ENCODE measurements at regions not wholly inside any gene's neighbourhood (a gene's known extent, or its start where the extent isn't known, plus 50 kb on each side); places are given as distances from the start of the nearest gene placed in this dataset.
"Not testable (repeated sequence)": the region's sequence is repeated elsewhere in the genome, so short reads cannot be mapped to it uniquely, and the experiment has no call there.

GRCh38 chr21:6043430-6044275 is 4477.7 kb upstream of the TPTE start:
- TF ChIP-seq SMC3, CTCF (IDR thresholded peaks at IDR 0.05): not testable (repeated sequence)
